ENCODE measurements at regions not wholly inside any gene's neighbourhood (a gene's known extent, or its start where the extent isn't known, plus 50 kb on each side); places are given as distances from the start of the nearest gene placed in this dataset.

DNA sequence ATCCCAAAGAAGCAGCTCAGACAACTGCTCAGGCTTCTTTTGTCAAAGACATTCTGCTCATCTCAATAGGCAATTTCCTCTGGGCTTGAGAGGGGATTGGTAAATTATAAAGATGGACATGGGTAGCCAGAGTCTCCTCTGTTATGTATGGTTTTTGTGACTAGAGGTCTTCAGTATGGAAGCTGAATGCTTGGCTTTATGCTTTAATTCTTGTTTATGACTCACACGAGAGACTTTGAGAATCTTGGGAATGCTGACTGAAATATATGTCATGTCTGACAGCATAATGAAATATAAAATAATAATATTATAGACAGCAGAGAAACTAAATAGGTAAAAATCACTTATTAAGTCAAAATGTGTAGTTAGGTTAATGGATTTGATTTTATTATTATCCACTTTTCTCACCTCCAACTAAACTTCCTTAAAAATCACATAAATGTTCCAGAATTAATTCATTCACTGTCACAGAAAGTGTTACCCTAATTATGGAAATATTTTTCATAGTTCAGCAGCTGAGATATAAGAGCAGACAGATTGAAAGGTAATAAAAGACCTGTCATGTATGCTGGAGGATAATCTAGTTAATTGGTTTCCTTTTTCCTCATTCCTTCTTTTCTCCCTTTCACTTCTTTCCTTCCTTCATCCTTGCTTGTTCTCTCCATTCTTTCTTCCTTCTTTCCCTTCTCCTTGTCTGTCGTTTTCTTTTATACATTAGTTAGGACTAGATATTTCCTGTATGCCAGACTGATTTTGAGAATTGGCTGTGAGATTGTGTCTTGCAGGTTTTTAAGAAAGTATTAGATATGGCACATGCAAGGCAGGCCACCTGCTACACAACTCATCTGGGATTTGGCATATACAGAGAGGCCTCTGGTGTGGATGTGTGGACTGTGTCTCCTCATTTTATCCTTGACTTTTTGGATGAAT, 1866.1 kb upstream of the NUDT12 start:
- Histone ChIP-seq H3K36me3 (ENCODE audit: control insufficient read depth, insufficient read depth, low read length) (no peaks in the 10 kb centered on the region), H3K4me3 (ENCODE audit: low read depth, low read length) (no peak overlapping the region), H3K27me3 (ENCODE audit: control insufficient read depth, insufficient read depth, low read length) (no peaks in the 10 kb centered on the region)
- no peak for DNase-seq (ENCODE audit: low read depth)
- TF ChIP-seq, protein P1, sequence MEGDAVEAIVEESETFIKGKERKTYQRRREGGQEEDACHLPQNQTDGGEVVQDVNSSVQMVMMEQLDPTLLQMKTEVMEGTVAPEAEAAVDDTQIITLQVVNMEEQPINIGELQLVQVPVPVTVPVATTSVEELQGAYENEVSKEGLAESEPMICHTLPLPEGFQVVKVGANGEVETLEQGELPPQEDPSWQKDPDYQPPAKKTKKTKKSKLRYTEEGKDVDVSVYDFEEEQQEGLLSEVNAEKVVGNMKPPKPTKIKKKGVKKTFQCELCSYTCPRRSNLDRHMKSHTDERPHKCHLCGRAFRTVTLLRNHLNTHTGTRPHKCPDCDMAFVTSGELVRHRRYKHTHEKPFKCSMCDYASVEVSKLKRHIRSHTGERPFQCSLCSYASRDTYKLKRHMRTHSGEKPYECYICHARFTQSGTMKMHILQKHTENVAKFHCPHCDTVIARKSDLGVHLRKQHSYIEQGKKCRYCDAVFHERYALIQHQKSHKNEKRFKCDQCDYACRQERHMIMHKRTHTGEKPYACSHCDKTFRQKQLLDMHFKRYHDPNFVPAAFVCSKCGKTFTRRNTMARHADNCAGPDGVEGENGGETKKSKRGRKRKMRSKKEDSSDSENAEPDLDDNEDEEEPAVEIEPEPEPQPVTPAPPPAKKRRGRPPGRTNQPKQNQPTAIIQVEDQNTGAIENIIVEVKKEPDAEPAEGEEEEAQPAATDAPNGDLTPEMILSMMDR (IDR thresholded peaks at IDR 0.05; ENCODE audit: insufficient read depth, low read length, poor library complexity, severe bottlenecking), result no peak

DNA sequence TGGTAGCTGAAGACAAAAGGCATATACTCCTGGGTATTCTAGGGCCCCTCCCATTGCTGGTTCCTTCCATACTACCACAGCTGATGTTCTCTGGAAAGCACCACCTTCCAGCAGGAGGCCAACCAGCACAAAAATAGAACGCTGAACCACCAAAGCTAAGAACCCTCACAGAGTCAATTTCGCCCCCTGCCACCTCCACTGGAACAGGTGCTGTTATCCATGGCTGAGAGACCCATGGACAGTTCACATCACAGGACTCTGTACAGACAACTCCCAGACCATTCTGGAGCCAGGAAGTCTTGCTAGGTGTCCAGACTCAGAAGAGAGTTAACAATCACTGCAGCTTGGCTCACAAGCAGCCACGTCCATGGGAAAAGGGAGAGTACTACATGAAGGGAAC, 1851.5 kb upstream of the NUDT12 start:
- no peak overlapping the region for H3K4me3 ChIP-seq (ENCODE audit: low read depth, low read length)
- TF ChIP-seq, protein P1 (IDR thresholded peaks at IDR 0.05; ENCODE audit: insufficient read depth, low read length, poor library complexity, severe bottlenecking), result no peak
- H3K36me3 ChIP-seq (ENCODE audit: control insufficient read depth, insufficient read depth, low read length), result no peaks in the 10 kb centered on the region
- DNase-seq (ENCODE audit: low read depth), result no peak
- H3K27me3 ChIP-seq (ENCODE audit: control insufficient read depth, insufficient read depth, low read length), result no peaks in the 10 kb centered on the region

DNA sequence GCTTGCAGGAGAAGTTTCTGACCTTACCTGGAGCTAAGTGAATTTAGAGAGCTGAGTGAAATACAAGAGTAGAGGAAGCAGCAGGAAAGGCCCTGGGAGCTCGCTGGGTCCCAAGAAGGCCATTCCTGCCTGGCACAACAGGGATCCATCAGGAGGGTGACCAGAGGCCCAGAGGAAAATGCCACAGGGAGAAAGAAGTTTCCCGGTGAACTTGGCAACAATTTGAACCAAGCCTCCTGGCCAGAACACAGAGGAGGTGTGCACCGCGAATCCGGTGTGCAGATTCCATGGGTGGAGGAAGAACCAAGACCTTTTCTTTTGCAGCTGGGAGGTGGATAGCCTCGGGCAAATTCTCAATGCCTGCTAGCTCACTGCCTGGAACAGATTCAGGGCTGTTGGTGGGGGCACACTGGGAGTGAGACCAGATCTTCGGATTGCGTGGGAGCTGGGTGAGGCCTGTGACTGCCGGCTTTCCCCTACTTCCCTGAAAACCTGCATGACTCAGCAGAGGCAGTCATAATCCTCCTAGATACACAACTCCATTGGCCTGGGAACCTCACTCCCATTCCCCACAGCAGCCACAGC, 1850.9 kb upstream of the NUDT12 start:
- no peak for DNase-seq (ENCODE audit: low read depth)
- no peaks in the 10 kb centered on the region for H3K36me3 ChIP-seq (ENCODE audit: control insufficient read depth, insufficient read depth, low read length)
- no peak overlapping the region for H3K4me3 ChIP-seq (ENCODE audit: low read depth, low read length)
- no peaks in the 10 kb centered on the region for H3K27me3 ChIP-seq (ENCODE audit: control insufficient read depth, insufficient read depth, low read length)
- TF ChIP-seq, protein P1 (IDR thresholded peaks at IDR 0.05; ENCODE audit: insufficient read depth, low read length, poor library complexity, severe bottlenecking), result no peak

DNA sequence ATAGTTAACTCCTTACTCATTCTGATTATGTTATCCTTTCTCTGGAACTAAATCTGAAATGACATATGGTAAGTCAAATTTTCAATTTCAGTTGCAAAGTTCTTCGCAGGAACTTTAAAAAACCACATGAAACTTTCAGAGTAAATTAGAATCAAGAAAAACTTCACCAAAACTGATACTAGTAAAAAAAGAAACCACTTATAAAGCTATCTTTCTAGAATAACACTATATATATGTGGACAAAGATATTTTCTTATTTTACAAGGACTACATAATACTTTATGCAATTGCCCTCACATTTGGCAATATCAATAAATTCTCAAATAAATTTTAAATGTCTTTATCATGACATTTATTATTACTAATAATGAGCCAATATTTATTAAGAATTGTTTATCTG, 1847.1 kb upstream of the NUDT12 start:
- H3K36me3 ChIP-seq (ENCODE audit: control insufficient read depth, insufficient read depth, low read length), result no peaks in the 10 kb centered on the region
- TF ChIP-seq, protein P1 (IDR thresholded peaks at IDR 0.05; ENCODE audit: insufficient read depth, low read length, poor library complexity, severe bottlenecking), result no peak
- no peaks in the 10 kb centered on the region for H3K27me3 ChIP-seq (ENCODE audit: control insufficient read depth, insufficient read depth, low read length)
- no peak for DNase-seq (ENCODE audit: low read depth)
- H3K4me3 ChIP-seq (ENCODE audit: low read depth, low read length), result no peak overlapping the region

DNA sequence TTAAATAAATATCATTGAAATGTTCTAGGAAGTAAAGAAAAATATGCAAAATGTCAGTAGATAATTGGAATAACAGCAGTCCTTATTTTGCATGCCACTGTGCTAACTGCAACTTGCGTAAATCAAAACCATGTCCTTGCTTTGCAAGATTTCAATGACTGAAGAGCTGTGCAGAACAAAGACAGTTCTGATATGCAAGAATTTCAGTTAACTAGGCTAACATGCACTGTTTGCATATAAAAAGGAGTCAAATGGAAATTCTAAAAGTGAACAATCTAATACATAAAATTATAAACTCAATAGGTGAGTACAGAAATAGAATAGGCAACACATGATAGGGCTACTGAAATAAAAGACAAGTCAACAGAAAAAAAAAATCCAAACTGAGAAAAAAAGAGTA, 1844.6 kb upstream of the NUDT12 start:
- H3K36me3 ChIP-seq (ENCODE audit: control insufficient read depth, insufficient read depth, low read length), result no peaks in the 10 kb centered on the region
- DNase-seq (ENCODE audit: low read depth), result no peak
- H3K4me3 ChIP-seq (ENCODE audit: low read depth, low read length), result no peak overlapping the region
- H3K27me3 ChIP-seq (ENCODE audit: control insufficient read depth, insufficient read depth, low read length), result no peaks in the 10 kb centered on the region
- TF ChIP-seq, protein P1 (IDR thresholded peaks at IDR 0.05; ENCODE audit: insufficient read depth, low read length, poor library complexity, severe bottlenecking), result no peak
